ENCODE measurements at regions not wholly inside any gene's neighbourhood (a gene's known extent, or its start where the extent isn't known, plus 50 kb on each side); places are given as distances from the start of the nearest gene placed in this dataset.

DNA sequence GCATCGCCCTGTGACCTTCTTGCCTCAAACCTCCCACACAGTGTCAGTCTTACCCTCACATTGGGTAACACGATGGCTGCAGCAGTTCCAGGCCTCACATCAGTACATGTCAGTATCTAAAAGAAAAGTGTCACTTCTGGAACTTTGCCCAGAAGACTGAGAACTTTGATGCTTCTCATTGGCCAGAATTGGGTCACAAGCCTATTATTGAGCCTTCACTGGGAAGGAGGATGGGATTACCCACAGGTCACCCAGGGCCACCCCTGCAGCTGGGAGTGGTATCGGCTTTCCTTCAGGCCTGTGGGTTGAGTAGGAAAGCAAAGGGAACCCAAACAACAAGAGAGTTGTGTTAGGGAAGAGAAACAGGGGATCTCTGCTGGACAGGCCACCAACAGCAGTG lies 111.5 kb downstream of the NPY start:
- TF ChIP-seq, protein P1, sequence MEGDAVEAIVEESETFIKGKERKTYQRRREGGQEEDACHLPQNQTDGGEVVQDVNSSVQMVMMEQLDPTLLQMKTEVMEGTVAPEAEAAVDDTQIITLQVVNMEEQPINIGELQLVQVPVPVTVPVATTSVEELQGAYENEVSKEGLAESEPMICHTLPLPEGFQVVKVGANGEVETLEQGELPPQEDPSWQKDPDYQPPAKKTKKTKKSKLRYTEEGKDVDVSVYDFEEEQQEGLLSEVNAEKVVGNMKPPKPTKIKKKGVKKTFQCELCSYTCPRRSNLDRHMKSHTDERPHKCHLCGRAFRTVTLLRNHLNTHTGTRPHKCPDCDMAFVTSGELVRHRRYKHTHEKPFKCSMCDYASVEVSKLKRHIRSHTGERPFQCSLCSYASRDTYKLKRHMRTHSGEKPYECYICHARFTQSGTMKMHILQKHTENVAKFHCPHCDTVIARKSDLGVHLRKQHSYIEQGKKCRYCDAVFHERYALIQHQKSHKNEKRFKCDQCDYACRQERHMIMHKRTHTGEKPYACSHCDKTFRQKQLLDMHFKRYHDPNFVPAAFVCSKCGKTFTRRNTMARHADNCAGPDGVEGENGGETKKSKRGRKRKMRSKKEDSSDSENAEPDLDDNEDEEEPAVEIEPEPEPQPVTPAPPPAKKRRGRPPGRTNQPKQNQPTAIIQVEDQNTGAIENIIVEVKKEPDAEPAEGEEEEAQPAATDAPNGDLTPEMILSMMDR (IDR thresholded peaks at IDR 0.05) = no peak
- TF ChIP-seq EZH2 (IDR thresholded peaks at IDR 0.05; ENCODE audit: borderline replicate concordance, insufficient read depth, low read depth, low read length, poor library complexity, severe bottlenecking) = no peak

Data from B cell (primary cell).